ENCODE measurements at regions not wholly inside any gene's neighbourhood (a gene's known extent, or its start where the extent isn't known, plus 50 kb on each side); places are given as distances from the start of the nearest gene placed in this dataset.

- TF ChIP-seq POLR2AphosphoS5 (IDR thresholded peaks at IDR 0.05; ENCODE audit: insufficient read depth, low read depth, low read length): no peak
- TF ChIP-seq CTCF (IDR thresholded peaks at IDR 0.05; ENCODE audit: extremely low read depth in 1 of 2, insufficient read depth in 1 of 2, low read depth in 1 of 2, low read length in 2 of 2): no peak
- TF ChIP-seq POLR2A (IDR thresholded peaks at IDR 0.05; ENCODE audit: low read depth, low read length): no peak
- TF ChIP-seq EZH2 (IDR thresholded peaks at IDR 0.05; ENCODE audit: borderline replicate concordance, low read depth, low read length, severe bottlenecking): no peak
- no peak for TF ChIP-seq MYC (IDR thresholded peaks at IDR 0.05; ENCODE audit: low read depth, low read length)
- TF ChIP-seq JUN (IDR thresholded peaks at IDR 0.05; ENCODE audit: borderline replicate concordance, insufficient read depth, insufficient read length, low read depth): no peak
- TF ChIP-seq MAX (IDR thresholded peaks at IDR 0.05; ENCODE audit: insufficient read depth, insufficient read length): no peak
- TF ChIP-seq FOS (IDR thresholded peaks at IDR 0.05; ENCODE audit: borderline replicate concordance, insufficient read depth, low read length): no peak
Observed at GRCh38 chr16:22743401-22743800, 70.6 kb upstream of the HS3ST2 start.

Measured in endothelial cell of umbilical vein (primary cell).